Endothelial cell of umbilical vein (primary cell): ENCODE measurements at regions not wholly inside any gene's neighbourhood (a gene's known extent, or its start where the extent isn't known, plus 50 kb on each side); places are given as distances from the start of the nearest gene placed in this dataset.

ENCODE experiments used
- BruUV-seq: library from RNA; stranded (reverse); fragments of 400-500 nt; replicated peaks from 2 replicates; lab custom pipeline; 2021; lab: Mats Ljungman, UMichigan
- CTCF ChIA-PET: fragments of 300-600, 350-600 bp; sonication (Branson Sonifier 250); formaldehyde crosslinking; loops from one replicate; lab custom pipeline; 2021; ENCODE audit warnings: antibody characterized with exemption, inconsistent platforms; lab: Charles Lee
- POLR2A ChIA-PET: fragments of 300-600, 350-600 bp; sonication (Branson Sonifier 250); formaldehyde crosslinking; loops from one replicate; lab custom pipeline; 2021; ENCODE audit warnings: antibody characterized with exemption, inconsistent platforms; lab: Charles Lee
- DNase-seq: peaks from one replicate; pipeline ENCODE4 v3.0.0-alpha.2; 2011; ENCODE audit warnings: low read depth, low spot score
- FAIRE-seq: peaks from 2 replicates; lab custom pipeline; 2011; peaks lifted over from hg19 to GRCh38; lab: Jason Lieb, UNC
- H2AFZ ChIP-seq: 2 replicates; pipeline ENCODE4 v1.6.0; 2012; ENCODE audit warnings: low read depth, low read length, control low read depth, inconsistent platforms
- H3K27ac ChIP-seq: 2 replicates; pipeline ENCODE4 v1.5.1; 2011; ENCODE audit warnings: low read depth, mild to moderate bottlenecking, control low read depth, low read length, moderate library complexity; ENCODE audit not compliant: insufficient read depth
- H3K27me3 ChIP-seq, 2 experiments: 2 replicates each; pipeline versions ENCODE4 v1.6.0 to v1.6.1; 2011; ENCODE audit warnings: low read length in 2 of 2, mixed read lengths in 1 of 2; ENCODE audit not compliant: control insufficient read depth in 2 of 2, insufficient read depth in 2 of 2
- H3K36me3 ChIP-seq, 2 experiments: 2 replicates in 1 of 2; 3 replicates in 1 of 2; pipeline ENCODE4 v1.5.1; 2011; ENCODE audit warnings: low read length in 2 of 2, mild to moderate bottlenecking in 1 of 2, moderate library complexity in 1 of 2; ENCODE audit not compliant: control insufficient read depth in 2 of 2, insufficient read depth in 2 of 2; ENCODE audit errors: extremely low read depth in 1 of 2
- H3K4me1 ChIP-seq: 3 replicates; pipeline ENCODE4 v1.5.1; 2011; ENCODE audit warnings: mild to moderate bottlenecking, low read length; ENCODE audit not compliant: control insufficient read depth, insufficient read depth; ENCODE audit errors: extremely low read depth
- H3K4me2 ChIP-seq: 2 replicates; pipeline ENCODE4 v1.6.1; 2011; ENCODE audit warnings: low read length, control low read depth, mixed read lengths; ENCODE audit not compliant: insufficient read depth
- H3K4me3 ChIP-seq, 3 experiments: fragments of 200-600 bp in 1 of 3; sonication (generic), shearing (Covaris generic) in 1 of 3; replicated peaks in 1 of 3; 2 replicates each; pipeline ENCODE4 v1.5.1; 2011 to 2016; ENCODE audit warnings: control low read depth in 3 of 3, low read length in 3 of 3, mild to moderate bottlenecking in 2 of 3, inconsistent platforms in 1 of 3, low read depth in 1 of 3, moderate library complexity in 1 of 3; ENCODE audit not compliant: insufficient read depth in 1 of 3
- H3K79me2 ChIP-seq: 2 replicates; pipeline ENCODE4 v1.6.0; 2012; ENCODE audit warnings: low read length, inconsistent platforms; ENCODE audit not compliant: control insufficient read depth, insufficient read depth
- H3K9ac ChIP-seq: replicated peaks from 2 replicates; pipeline ENCODE3; 2011; ENCODE audit warnings: low read length, control low read depth; ENCODE audit not compliant: insufficient read depth; ENCODE audit errors: extremely low read depth
- H3K9me1 ChIP-seq: replicated peaks from 3 replicates; pipeline ENCODE4 v1.6.0; 2011; ENCODE audit warnings: mild to moderate bottlenecking, low read length; ENCODE audit not compliant: control insufficient read depth, insufficient read depth; ENCODE audit errors: extremely low read depth
- H3K9me3 ChIP-seq: replicated peaks from 2 replicates; pipeline ENCODE4 v1.5.1; 2012; ENCODE audit warnings: low read length, inconsistent platforms; ENCODE audit not compliant: control insufficient read depth, insufficient read depth
- H4K20me1 ChIP-seq: replicated peaks from 2 replicates; pipeline ENCODE3; 2011; ENCODE audit warnings: mild to moderate bottlenecking, low read length; ENCODE audit not compliant: control insufficient read depth, insufficient read depth; ENCODE audit errors: extremely low read depth
- EZH2 ChIP-seq: IDR thresholded peaks from 2 replicates; pipeline ENCODE4 v1.6.1; 2012; ENCODE audit warnings: borderline replicate concordance, low read depth, mild to moderate bottlenecking, moderate library complexity, low read length, inconsistent platforms; ENCODE audit not compliant: severe bottlenecking
- FOS ChIP-seq: IDR thresholded peaks from 2 replicates; pipeline ENCODE4 v1.6.1; 2011; ENCODE audit warnings: mild to moderate bottlenecking, low read length, moderate library complexity, borderline replicate concordance; ENCODE audit not compliant: insufficient read depth
- MAX ChIP-seq: IDR thresholded peaks from 2 replicates; pipeline ENCODE4 v1.6.1; 2011; ENCODE audit not compliant: insufficient read depth, insufficient read length
- POLR2A ChIP-seq: IDR thresholded peaks from 2 replicates; pipeline ENCODE4 v1.6.1; 2012; ENCODE audit warnings: low read depth, mild to moderate bottlenecking, control low read depth, low read length
- POLR2AphosphoS5 ChIP-seq: IDR thresholded peaks from 2 replicates; pipeline ENCODE4 v1.6.1; 2012; ENCODE audit warnings: low read depth, mild to moderate bottlenecking, control low read depth, low read length, moderate library complexity; ENCODE audit not compliant: insufficient read depth
- dilution Hi-C: fragments of 300-500 bp; cut with MboI; formaldehyde crosslinking; loops from one replicate; pipeline ENCODE4 v1.15.0; 2019; ENCODE audit warnings: low sequenced_read_pairs; ENCODE audit not compliant: extremely low pct_ligation_motif_present
- intact Hi-C: fragments of 100-400 bp; cut with micrococcal nuclease; formaldehyde crosslinking; loops from one replicate; pipeline ENCODE4 v1.10.0; 2022

DNA sequence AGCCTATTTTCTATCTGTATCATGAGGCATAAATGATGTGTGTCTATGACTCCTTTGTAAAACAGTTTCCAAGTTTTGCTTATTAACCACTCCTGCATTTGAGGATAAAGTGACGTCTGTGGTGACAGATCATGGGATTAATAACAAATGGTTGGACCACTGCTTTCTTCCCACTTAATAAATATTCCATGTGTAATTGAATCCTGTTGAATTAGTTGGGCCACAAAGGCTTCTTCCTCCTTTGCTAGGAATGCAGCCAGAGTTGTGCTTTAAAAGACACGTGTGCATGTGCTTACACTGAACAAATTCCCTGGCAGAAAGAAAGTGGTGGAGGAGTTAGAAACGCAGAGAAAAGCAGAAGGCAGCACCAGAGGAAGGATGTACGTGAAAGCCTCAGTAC lies 150.2 kb downstream of the ACTBL2 start:
- Histone ChIP-seq H3K4me1 (peaks cover 13% of the 10 kb centered on the region), H4K20me1 (no peaks in the 10 kb centered on the region), H3K4me3 (no peak overlapping the region), H3K4me2 (no peak overlapping the region), H2AFZ (no peak overlapping the region), H3K9ac (no peak overlapping the region), H3K9me1 (no peaks in the 10 kb centered on the region), H3K36me3 (no peaks in the 10 kb centered on the region), H3K27ac (no peak overlapping the region), H3K79me2 (no peaks in the 10 kb centered on the region), H3K27me3 (no peaks in the 10 kb centered on the region), H3K9me3 (no peaks in the 10 kb centered on the region)
- POLR2A ChIA-PET = no interaction called here
- BruUV-seq = no TSS peak
- intact Hi-C loops (no loop called here), dilution Hi-C loops (no loop called here)
- CTCF ChIA-PET = no interaction called here
- no peak for TF ChIP-seq POLR2AphosphoS5
- no peak for TF ChIP-seq EZH2
- TF ChIP-seq POLR2A = no peak
- no peak for FAIRE-seq
- no peak for DNase-seq

- H3K27me3 ChIP-seq = no peaks in the 10 kb centered on the region
- H2AFZ ChIP-seq = no peak overlapping the region
- CTCF ChIA-PET = interaction anchor here (0.6 to 1.2 kb wide), 3 partner anchors 10 to 30 kb away, joined by 3 read pairs; no protein-coding TSS in a partner anchor
- DNase-seq = no peak
- no peaks in the 10 kb centered on the region for H3K9me1 ChIP-seq
- POLR2A ChIA-PET = no interaction called here
- no peaks in the 10 kb centered on the region for H3K9me3 ChIP-seq
- H3K27ac ChIP-seq = no peak overlapping the region
- intact Hi-C loops (no loop called here), dilution Hi-C loops (no loop called here)
- H3K4me3 ChIP-seq = no peak overlapping the region
- no TSS peak for BruUV-seq
- H3K4me2 ChIP-seq = no peak overlapping the region
- no peaks in the 10 kb centered on the region for H3K4me1 ChIP-seq
- H3K79me2 ChIP-seq = no peaks in the 10 kb centered on the region
- H4K20me1 ChIP-seq = no peaks in the 10 kb centered on the region
- TF ChIP-seq POLR2A (no peak), MAX (no peak), FOS (peak; percentile 59)
- FAIRE-seq = no peak
- H3K36me3 ChIP-seq = no peaks in the 10 kb centered on the region
- H3K9ac ChIP-seq = no peak overlapping the region
Observed at GRCh38 chr5:57327561-57328367, 153.9 kb downstream of the GPBP1 start.
